Smooth muscle cell of the brain vasculature (primary cell): ENCODE measurements at regions not wholly inside any gene's neighbourhood (a gene's known extent, or its start where the extent isn't known, plus 50 kb on each side); places are given as distances from the start of the nearest gene placed in this dataset.
"Not testable (repeated sequence)": the region's sequence is repeated elsewhere in the genome, so short reads cannot be mapped to it uniquely, and the experiment has no call there.

ENCODE experiments used
- DNase-seq: peaks from one replicate; pipeline ENCODE4 v3.0.0-alpha.2; 2012; ENCODE audit warnings: low read depth, low spot score

DNA sequence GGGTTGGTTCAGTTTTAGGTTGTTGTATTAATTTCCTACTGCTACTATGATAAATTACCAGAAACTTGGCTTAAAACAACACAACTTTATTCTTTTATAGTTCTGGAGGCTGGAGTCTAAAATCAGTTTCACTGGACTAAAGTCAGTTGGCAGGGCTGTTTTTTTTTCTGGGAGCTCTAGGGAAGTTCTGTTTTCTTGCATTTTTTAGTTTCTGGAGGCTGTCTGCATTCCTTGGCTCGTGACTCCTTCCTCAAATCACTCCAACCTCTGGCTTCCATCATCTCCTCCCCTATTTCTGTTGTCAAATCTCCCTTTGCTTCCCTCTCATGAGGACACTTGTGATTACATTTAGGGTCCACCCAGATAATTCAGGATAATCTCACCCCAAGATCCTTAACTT lies 51.3 kb upstream of the SUB1 start:
- no peak for DNase-seq

DNA sequence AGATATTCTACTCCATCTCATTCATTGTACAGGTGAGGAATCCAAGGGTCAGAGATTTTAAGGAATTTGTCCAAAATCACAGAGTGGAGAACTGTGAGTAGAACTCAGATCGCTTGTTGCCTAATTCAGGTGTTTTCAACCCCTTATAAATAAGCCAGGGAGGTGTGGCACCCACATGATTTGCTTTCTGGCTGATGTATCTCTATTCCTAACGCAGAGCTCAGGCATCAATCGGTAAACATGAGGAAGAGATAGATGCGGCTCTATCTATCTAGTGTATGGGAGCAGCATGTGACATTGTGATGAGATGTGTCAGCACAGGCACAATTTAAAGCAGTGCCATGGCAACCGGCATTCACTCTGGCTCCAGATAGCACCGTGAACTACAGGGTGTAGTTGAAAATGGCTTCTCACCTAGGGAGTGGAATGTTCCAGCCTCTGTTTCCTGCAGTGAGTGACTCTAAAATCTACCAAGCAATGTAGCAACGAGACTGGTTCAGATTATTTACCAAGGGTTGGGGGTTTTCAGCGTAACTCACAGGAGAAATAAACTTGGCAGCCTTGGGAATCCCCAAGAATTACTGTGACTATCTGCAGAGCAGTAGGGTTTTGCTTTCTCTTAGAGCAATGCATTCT lies 53.4 kb upstream of the SUB1 start:
- no peak for DNase-seq

DNA sequence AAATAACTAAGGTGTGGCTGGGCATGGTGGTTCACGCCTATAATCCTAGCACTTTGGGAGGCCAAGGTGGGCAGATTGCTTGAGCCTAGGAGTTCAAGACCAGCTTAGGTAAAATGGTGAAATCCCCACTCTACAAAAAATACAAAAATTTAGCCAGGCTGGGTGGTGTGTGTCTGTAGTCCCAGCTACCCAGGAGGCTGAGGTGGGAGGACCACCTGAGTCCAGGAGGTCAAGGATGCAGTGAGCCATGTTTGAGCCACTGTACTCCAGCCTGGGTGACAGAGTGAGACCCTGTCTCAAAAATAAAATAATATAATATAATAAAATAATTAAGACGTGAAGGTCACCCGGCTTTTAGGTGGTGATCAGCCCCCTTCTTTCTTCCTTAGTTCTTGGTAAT lies 58.0 kb upstream of the SUB1 start:
- DNase-seq: not testable (repeated sequence)

DNA sequence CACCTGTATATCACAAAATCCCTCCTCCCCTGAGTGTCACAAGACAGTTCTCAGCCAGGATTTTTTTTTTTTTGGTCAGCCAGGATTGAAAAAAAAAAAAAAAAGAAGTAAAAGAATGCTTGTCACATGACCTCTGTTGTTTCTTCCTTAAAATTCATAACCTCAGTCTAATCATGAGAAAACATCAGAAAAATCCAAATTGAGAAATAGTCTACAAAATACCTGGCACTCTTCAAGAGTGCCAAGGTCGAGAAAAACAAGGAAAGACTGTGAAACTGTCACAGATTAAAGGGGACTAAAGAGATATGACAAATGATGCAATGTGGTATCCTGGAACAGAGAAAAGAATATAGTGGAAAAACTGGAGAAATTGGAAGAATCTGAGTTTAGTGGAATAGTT lies 58.5 kb upstream of the SUB1 start:
- no peak for DNase-seq

DNA sequence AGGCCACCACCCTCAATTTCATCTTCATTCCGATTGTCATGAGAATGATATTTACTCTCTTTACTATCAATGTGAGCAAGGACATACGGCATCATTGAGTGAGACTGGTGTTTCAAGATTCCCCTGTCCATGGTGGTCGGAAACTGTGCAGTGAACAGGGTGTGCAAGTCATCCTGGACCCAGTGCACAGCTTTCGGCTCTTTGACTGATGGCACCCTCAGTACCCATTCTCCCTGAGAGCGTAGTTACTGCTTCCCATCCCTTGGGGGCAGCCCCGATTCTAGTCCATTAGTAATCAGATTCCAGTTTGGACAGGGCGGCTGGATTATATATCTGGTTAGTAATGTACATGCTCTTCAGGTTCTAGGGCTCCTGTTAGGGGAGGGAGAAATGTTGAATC lies 61.7 kb upstream of the SUB1 start:
- no peak for DNase-seq

DNA sequence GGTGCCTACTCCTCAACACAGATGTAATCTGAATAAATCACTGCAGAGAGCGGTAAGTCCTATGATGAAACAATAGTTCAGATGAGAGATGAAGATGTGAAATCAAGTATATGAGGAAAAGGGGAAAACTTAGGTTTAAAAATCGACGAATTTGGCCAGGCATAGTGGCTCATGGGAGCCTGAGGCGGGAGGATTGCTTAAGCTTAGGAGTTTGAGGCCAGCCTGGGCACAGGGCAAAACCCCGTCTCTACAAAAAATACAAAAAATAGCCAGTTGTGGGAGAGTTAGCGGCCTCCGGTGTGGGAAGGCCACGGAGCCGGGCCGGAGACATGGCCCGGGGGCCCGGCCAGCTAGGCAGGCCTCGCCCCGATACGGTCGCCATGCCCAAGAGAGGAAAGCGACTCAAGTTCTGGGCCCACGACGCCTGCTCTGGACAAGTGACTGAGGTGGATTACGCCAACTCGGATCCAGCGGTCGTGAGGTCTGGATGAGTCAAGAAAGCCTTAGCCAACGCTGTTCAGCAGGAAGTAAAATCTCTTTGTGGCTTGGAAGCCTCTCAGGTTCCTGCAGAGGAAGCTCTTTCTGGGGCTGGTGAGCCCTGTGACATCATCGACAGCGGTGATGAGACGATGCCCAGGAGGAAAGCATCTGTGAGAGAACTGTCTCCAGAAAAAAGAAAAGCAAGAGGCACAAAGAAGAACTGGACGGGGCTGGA lies 62.8 kb upstream of the SUB1 start:
- no peak for DNase-seq

DNA sequence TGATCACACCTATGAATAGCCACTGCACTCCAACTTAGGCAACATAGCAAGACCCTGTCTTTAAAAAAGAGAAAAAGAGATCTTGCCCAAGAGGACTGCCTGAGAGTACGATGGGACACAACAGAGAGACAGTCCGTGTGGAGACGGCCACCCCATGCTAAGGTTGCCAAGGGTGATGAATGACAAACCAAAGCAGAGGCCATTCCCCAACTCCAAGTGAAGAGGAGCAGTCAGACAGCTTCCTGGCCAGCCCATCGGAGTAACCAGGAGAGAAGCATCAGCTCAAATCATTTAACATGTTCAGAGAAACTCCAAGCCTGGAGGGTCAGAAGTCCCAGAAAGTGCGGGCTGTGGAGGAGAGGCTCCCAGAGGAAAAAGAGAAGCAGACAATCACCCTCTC lies 63.9 kb upstream of the SUB1 start:
- DNase-seq: no peak

DNA sequence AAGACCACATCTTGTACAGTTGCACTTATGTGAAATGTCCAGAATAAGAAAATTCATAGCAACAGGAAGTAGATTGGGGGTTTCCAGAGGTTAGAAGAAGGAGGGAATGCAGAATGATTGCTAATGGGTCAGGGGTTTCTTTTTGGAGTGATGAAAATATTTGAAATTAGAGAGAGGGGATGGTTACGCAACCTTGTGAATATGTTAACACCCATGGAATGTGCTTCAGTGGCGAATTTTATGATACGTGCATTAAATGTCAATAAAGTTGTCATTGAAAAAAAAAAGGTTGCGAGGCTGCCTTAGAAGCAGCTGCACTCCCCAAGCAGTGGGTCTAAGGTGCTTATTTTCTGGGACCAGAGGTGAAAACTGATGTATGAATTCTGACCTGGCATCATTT lies 64.4 kb upstream of the SUB1 start:
- DNase-seq: no peak

DNA sequence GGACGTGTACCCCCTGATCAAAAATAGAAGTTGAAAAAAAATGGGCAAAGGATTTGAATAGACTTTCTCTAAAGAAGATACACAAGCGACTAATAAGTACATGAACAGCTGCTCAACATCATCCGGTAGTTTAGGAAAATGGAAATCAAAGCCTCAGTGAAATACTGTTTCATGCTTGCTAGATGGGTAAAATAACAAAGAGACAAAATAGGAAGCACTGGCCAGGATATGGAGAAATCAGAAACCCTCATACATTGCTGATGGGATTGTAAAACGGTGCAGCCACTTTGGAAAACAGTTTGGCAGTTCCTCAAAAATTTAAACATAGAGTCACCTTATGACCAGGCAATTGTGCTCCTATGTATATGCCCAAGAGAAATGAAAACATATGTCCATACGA lies 65.0 kb upstream of the SUB1 start:
- DNase-seq: no peak

DNA sequence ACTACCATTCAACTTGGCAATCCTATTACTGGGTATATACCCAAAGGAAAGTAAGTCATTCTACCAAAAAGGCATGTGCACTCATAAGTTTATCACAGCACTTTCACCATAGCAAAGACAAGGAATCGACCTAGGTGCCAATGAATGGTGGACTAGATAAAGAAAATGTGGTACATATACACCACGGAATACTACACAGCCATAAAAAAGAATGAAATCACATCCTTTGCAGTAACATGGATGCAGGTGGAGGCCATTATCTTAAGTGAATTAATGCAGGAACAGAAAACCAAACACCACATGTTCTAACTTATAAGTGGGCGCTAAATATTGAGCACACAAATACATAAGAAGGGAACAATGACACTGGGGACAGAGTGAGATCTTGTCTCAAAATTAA lies 65.8 kb upstream of the SUB1 start:
- no peak for DNase-seq

DNA sequence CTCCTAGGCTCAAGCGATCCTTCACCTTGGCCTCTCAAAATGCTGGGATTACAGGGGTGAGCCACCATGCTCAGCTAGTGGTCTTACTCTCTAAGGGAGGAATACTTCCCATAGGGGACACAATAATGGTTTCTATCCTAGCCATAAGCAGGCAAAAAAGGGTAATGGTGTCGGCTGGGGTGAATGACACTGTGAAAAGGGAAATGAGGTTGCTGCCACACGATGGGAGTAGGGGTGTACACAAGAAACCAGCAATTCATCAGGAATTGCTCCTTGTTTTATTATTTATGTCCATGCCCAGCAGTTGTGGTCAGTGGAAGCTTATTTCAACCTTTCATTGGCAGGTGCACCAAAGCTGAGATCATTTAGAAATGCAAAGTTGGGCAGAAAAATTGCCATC lies 70.3 kb upstream of the ZFR start:
- DNase-seq: no peak

DNA sequence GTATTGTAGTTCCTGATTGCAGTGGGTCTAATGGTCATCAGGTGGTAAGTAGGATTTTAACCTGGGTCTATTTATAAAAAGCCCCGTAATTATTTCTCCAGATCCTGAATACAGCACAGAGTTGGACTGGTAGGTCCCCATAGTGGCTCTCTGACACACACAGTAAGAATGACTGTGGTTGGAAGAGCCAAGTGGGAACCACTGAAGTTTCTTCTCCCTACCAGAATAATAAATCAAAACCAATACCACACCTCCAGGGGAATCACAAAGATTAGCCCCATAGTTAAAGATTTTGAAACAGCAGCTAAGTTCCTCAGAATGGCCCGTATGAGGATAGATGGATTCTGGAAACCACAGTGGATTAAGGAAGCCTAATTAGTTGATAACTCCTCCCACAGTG lies 68.4 kb upstream of the ZFR start:
- DNase-seq: no peak

DNA sequence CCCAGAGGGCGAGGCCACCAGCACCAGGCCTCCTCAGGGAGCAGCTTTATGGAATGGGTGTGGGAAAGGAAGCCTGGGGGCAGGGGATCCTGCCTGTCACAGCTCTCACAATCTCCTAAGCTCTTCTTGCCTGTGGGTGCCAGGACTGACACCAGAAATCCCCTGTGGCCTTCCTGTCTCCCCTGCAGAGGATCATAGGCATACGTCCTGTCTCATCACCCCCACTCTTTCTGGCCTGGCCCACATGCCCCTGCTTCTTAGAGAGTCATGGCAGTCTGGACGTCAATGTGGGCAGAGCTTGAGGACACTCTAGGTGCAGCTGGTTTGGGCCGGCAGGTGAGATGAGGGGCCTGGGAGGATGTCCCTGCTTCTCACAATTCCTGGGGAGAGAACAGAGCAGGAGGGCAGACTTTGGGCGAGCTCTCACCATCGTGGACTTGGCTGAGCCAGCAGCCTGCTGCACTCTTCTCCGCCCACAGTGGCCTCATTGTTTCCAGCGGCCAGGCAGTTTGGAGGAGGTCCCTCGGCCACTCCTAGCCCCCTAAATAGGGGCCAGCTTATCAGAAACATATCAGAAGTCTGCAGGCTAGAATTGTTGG lies 67.3 kb upstream of the ZFR start:
- no peak for DNase-seq

DNA sequence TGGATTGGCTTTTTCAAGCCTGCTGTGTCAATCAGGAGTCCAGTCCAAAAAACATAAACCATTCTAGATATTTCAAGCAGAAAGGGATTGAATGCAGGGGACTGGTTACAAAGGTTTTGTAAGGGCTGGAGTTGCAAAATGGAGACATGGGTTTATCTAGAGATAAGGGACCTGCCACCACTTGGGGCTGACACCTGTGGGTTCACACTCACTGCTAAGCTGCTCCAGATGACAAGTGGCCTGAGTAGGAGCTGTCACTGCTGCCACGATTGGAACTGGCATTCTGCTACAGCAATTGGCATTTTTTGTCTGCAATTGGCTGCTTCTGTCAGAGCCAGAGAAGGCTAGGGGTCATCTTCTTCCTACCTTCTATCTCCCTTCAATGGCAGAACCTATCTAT lies 66.3 kb upstream of the ZFR start:
- no peak for DNase-seq

DNA sequence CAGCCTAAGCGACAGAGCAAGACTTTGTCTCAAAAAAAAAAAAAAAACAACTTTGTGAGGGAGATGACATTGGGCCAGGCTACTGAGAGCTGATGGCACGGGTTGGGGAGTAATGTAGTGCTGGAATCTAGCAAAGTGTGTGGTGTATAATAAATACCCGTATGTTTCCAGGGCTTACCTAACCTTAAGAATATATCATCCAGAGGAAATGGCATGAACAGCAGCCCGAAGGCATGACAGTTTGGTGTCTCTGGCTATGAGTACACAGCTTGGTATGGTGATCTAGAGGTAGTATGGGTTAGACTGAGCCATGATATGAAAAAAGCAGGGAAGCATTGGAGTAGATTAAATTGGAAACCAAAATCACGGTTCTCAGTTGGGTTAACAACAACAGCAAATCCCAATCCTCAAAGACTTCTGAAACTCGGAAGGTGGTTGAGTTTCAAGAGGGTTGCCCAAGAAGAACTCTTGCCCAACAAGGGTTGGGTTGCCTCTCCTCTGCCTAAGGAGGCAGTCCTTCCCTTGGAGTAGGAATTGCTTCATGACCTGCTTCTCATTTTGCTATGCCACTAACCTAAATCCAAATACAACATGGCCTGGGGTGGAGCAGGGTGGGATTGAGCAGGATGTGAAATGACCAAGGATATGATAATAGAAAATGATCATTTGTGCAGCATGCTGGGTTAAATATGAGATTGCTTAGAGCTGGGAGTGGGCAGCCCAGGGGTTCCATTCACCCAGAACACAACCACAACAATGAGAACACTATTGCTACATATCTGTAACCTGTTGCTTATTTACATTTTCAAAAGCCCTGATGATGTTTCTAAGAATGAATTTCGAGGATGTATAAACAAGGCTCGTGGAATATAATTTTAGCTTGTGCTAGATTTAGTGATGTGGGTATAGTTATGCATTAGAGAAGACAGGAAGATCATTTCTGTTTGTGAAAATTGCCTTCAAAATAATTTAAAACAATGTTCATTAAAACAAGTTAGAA lies 64.6 kb upstream of the ZFR start:
- no peak for DNase-seq

DNA sequence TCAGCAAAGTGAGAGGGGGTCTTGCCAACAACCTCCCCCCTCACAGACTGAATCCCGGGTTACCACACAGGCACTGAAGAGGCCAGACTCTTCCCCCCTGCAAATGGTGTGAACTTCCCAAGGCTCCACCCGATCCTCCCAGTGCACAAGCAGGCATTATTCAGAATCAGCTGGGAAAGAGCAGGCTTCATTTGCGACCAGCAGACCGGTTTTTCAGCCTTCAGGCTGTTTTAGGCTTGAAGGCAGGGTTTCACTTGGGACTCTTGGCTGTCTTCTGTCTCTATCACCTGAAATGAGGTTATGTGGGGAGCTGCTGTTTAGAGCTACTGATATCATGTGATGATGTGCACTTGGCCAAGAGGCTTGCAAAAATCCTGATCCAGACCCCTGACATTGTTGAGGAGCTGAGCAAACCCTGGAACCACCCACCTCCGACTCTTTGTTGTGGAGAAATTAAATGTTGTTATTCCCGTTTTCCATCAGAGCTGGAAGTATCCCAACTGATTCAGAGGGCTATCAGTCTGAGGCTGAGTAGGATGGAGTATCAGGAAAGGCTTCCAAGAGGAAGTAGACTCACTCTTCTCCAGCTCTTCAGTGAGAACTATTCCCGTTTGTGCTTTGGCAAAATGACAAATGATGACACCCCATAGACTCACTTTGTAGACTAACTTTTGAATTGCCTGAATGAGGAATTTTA lies 63.3 kb upstream of the ZFR start:
- no peak for DNase-seq

DNA sequence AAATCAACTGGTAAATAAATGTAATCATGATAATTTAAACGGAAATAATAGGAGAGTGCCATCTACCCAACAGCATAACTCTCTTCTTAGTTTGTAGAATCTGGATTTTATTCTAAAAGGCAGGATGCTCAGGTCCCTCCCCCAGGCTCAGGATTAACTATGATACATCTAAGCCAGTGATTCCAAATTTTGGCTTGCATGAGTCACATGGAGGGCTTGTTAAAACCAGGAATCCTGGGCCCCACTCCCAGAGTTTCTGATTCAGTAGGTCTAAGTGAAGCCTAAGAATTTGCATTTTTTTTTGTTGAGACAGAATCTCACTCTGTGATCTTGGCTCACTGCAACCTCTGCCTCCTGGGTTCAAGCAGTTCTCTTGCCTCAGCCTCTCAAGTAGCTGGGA lies 62.3 kb upstream of the ZFR start:
- no peak for DNase-seq

DNA sequence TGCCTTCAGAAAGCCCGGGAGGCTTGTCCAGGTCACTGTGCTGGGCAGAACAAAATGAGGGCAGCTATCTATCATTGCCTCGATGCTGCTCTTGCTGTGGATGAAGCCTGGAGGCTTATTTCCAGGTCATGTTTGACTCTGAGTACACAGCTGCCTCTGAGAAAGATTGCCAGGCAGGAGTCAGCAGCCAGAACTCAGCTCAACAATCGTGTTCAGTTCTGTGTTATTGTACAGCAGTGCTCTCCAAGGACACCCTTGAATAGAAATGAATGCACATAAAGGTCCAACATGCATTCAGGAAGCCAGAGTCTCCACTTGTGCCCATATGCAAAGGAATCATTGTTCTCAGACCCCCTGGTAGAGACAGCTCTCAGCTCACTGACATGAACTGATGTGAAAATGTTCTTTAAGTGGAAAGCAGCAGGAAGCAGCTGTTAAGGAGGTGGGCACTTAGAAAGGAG lies 61.7 kb upstream of the ZFR start:
- no peak for DNase-seq

DNA sequence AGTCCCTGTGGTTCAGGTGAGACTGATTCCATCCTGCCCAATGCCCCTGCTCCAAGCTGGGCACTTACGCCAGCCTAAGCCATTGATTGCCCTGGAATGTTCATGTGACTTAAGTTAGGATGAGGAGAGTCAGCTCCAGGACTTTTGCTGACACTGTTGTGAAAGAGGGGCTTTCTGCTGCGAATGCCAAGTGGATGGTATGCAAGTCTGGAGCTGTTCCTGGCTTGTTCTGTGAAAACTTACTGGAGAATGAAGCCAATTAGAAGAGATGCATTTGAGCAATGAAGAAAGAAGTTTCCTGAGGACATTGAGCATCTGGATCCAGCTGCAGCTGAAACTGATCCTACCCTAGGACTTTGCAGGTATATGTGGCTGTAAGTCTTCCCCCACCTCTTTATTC lies 61.2 kb upstream of the ZFR start:
- no peak for DNase-seq

DNA sequence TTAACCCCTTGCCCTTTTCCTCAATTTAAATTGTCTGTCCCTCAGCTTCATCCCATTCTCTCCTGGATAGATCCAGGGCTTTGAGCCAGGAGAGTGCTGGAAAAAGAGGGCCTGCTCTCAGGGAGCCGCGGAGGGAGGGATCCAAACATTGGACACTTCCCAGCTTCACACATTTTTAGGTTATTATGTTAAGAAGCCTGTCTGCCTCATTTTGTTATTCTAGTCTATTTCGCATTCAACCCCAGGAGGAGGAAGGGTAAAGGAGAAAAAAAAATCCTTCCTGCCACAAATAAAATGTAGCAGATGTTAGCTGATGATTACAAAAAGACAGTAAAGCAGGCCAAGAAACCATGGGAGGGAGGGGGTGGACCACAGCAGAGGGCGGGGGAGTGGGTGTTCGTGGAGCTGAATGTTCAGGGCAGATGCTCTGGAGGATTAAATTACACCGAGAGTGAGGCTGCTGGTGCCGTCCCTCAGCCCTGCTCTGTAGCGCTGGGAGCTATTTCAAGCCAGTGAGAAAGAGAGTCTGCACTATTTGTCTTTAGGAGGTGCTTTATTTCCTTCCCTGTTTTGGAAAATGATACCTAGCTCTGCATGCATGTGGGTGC lies 60.6 kb upstream of the ZFR start:
- DNase-seq: peak; percentile 95
